Stimulated activated CD4-positive, alpha-beta T cell treated with anti-CD3 and anti-CD28 coated beads, Interleukin-1b, Interleukin-23, amount 100 ng/mL, for 1 hour (primary cell): ENCODE measurements at regions not wholly inside any gene's neighbourhood (a gene's known extent, or its start where the extent isn't known, plus 50 kb on each side); places are given as distances from the start of the nearest gene placed in this dataset.

Source experiments
- DNase-seq, 2 donors: peaks; one replicate each; pipeline ENCODE4 v3.0.0-alpha.2; 2020; ENCODE audit warnings: low read depth in 2 of 2

GRCh38 chr10:47053081-47053798 is 142.0 kb downstream of the PTPN20 start:
- DNase-seq = no peak

- DNase-seq = no peak
These were observed 143.7 kb downstream of the PTPN20 start for GRCh38 chr10:47054974-47055373.

GRCh38 chr10:47055386-47056246 is 144.4 kb downstream of the PTPN20 start:
- no peak for DNase-seq

- DNase-seq = no peak
These were observed 145.0 kb downstream of the PTPN20 start for GRCh38 chr10:47056247-47056510.

- no peak for DNase-seq
These were observed 146.2 kb downstream of the PTPN20 start for GRCh38 chr10:47057471-47057870.

- DNase-seq = no peak
These were observed 146.9 kb downstream of the PTPN20 start for GRCh38 chr10:47058032-47058702.

- no peak for DNase-seq
These were observed 147.7 kb downstream of the PTPN20 start for GRCh38 chr10:47058961-47059391.

GRCh38 chr10:47059606-47060311 is 148.5 kb downstream of the PTPN20 start:
- no peak for DNase-seq

GRCh38 chr10:47060356-47060755 is 149.1 kb downstream of the PTPN20 start:
- no peak for DNase-seq

- DNase-seq = no peak
These were observed 149.8 kb downstream of the PTPN20 start for GRCh38 chr10:47060993-47061500.

- no peak for DNase-seq
These were observed 150.5 kb downstream of the PTPN20 start for GRCh38 chr10:47061776-47062175.

GRCh38 chr10:47062441-47063200 is 151.4 kb downstream of the PTPN20 start:
- DNase-seq = no peak

- DNase-seq = no peak
These were observed 152.6 kb downstream of the PTPN20 start for GRCh38 chr10:47063858-47064257.

GRCh38 chr10:47065903-47066302 is 154.7 kb downstream of the PTPN20 start:
- no peak for DNase-seq

GRCh38 chr10:47067949-47068940 is 157.0 kb downstream of the PTPN20 start:
- no peak for DNase-seq

GRCh38 chr10:47070541-47070940 is 159.3 kb downstream of the PTPN20 start:
- no peak for DNase-seq

- no peak for DNase-seq
These were observed 160.7 kb downstream of the PTPN20 start for GRCh38 chr10:47071891-47072290.

- no peak for DNase-seq
These were observed 162.7 kb downstream of the PTPN20 start for GRCh38 chr10:47073967-47074366.

- no peak for DNase-seq
These were observed 165.7 kb downstream of the PTPN20 start for GRCh38 chr10:47076949-47077361.

- DNase-seq = no peak
These were observed 166.2 kb downstream of the PTPN20 start for GRCh38 chr10:47077386-47077785.
